Suppressor macrophage treated with lipopolysaccharide for 4 hours (primary cell): ENCODE measurements at regions not wholly inside any gene's neighbourhood (a gene's known extent, or its start where the extent isn't known, plus 50 kb on each side); places are given as distances from the start of the nearest gene placed in this dataset.

Experiments used
- DNase-seq: peaks from one replicate; pipeline ENCODE4 v3.0.0-alpha.2; 2020

- no peak for DNase-seq
Measured at GRCh38 chr14:101234244-101234937, 326.9 kb upstream of the DIO3 start.

DNA sequence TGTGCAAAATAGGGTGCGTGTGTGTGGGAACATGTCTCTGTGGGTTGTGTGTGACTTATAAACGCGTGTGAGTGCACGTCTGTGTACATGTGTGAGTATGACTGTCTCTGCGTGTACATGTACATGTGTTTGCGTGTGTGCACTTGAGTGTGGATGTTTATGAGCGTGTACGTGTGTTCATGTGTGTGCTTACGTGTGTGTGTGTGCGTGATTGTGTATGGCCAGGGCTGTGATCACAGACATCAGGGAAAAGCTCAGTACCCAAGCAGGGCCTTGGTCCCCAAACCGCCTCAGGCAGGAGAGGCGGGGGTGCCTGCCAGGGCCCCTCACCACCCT, 326.3 kb upstream of the DIO3 start:
- DNase-seq: no peak

DNA sequence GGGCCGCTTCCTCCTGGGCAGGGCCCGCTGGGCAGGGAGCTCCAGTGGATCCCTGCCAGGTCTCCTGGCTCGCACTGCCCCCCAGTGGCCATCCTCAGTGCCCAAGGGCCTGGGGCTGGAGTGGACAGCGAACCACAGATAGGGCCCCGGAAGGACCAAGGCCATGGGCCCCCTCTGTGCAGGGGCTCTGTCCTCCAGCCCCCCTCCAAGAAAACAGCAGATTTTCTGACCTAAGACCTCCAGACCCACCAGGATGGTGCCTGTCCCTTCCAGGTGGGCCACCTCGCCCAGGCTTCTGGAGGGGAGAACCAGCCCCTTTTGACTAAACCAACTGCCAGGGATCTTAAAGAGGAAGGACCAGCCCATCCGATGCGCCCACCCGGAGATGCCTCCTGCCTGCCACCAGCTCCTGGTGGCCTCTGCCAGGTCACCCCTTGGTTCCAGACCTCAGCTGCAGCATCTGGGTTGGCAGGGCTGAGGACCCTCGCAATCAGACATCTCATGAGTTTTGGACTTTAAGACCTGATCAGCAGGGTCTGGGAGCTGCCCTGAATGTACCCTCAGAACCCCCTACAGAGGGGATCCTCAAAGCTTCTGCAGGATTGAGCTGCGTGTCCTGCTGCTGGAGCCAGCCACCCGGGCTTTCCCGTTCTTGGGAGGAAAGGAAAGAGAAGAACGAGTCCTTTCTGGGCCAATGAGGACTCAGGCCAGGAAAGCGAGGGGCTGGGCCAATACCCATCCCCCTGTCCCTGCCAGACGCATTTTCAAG, 325.8 kb upstream of the DIO3 start:
- peak; percentile 71 for DNase-seq

DNA sequence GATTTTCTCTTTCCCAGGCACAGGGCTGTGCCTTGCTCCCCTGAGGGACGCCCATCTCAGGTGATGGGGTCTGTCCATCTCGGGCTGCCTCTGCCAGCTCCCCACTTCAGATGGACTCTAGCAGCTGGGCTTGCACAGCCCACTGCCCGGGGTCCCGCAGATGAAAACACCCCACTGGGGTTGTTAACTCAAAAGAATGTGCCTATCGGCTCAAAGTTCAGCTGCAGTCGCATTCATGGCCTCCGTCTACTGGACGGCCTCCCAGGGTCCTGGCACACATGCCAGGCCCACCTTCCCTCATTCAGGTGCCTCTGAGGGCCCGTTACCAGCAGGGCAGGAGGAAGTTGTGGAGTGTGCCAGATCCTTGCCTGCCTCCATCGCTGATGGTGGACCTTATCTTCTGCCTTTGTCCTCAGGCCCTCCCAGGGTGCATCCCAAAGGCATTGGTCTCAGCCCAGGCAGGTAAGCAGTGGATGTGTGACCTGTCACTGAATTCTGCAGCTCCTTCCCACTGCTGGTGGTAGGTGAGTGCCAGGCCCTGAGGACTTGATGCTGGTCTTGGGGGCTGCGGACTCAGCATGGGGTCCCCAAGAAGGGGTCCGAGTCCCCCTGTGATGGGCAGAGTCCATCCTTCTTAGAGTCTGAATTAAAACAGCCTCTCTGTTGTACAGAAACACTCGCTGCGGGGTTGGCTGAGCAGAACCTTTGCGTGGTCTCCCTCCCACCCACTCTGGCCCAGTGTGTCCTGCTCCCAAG, 324.6 kb upstream of the DIO3 start:
- DNase-seq: no peak

DNA sequence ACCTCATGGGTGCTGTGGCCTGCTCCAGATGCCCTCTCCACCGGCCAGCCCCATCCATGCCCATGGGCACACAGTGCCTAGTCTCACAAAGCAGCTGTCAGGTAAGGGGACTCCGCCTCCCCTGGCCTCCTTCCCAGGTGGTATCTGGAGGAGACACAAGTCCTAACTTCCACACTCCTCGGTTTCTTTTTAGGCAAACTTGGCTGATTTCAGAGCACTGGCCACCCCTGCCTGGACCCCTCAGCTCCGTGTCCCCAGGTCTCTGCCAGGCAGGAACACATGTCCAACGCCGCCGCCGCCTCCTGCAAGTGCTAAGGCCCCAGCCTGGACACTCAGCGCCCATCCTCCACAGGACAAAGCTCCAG, 324.1 kb upstream of the DIO3 start:
- DNase-seq: no peak

GRCh38 chr14:101239065-101239464, 322.2 kb upstream of the DIO3 start:
- DNase-seq: no peak

DNA sequence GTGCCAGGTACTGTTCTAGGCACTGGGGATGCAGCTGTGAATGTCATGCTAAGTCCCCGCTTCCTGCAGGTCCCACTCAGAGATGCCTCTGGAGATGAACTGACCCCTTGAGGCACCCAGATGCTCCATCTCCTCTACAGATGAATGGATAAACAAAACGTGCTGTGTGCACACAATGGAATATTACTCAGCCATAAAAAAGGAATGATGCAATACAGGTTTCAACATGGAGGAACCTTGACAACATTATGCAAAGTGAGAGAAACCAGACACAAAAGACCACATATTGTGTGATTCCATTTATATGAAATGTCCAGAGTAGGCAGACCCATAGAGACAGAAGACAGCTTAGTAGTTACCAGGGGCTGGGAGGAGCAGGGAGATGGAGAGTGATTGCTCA, 320.1 kb upstream of the DIO3 start:
- no peak for DNase-seq

DNA sequence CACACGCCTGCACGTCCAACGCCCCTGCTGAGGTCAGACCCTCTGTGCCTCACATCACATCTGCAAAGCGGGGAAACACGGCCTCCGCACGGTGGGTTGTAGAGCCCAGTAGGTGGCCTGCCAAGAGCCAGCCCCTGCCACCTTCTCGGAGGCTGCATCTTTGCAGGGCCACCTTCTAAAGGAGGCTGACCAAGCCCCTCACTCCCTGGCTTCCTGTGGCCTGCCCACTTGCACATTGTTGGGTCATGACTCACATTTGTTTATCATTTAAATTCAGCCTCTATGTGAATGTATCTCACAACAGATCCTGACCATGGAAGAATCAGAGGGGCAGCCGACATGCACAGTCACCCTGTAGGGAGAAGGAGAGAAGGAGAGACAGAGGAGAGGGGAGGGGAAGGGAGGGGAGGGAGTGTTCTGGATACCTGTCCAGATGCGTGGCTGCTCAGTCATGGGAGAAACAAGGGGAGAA, 319.5 kb upstream of the DIO3 start:
- no peak for DNase-seq

DNA sequence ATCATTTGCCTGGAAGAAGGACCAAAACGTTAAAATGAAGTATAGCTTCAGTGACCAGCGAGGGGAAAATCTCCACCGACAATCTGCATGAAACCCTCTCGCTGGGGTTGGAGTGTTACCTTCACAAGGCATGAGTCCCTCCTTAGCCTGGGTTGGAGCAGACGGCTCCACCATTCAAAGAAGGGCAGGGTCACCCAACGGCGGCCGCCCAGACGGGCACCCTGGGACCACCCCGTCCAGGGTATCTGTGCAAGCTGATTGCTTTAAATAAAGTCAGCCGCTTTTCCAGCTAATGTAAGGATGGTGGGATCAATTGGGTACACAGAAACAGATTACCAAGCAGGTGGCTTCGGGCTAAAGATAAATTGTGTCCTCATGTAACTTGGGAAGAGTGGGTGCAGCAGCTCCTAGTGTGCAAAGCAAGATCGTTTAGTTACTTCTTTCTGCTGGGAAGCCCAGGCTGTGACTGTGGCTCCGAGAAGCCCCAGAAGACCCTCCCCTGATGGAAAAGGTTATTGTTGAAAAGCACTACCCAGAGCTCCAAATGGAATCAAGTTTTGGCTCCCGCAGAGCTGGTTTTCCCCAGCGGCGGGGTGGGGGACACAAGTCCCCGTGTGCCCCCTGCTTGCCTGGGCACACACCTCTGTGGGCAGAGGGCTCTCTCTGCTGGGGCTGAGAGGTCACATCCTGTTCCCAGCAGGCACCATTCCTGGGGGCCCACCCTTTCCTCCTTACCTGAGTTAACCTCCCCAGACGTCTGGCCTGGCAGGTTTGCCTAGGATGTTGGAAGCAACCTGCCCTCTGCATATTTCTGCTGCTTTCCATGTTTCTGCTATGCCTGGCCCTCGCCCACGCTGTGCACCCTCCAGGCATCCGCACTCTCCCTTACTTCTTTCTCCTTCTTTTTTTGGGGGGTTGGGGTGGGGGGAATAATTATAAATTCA, 318.6 kb upstream of the DIO3 start:
- no peak for DNase-seq

- no peak for DNase-seq
Measured at GRCh38 chr14:101243587-101244338, 317.5 kb upstream of the DIO3 start.

- no peak for DNase-seq
Measured at GRCh38 chr14:101246894-101247841, 314.1 kb upstream of the DIO3 start.

- no peak for DNase-seq
Measured at GRCh38 chr14:101247842-101248725, 313.2 kb upstream of the DIO3 start.

- DNase-seq: no peak
Measured at GRCh38 chr14:101248840-101249675, 312.2 kb upstream of the DIO3 start.

DNA sequence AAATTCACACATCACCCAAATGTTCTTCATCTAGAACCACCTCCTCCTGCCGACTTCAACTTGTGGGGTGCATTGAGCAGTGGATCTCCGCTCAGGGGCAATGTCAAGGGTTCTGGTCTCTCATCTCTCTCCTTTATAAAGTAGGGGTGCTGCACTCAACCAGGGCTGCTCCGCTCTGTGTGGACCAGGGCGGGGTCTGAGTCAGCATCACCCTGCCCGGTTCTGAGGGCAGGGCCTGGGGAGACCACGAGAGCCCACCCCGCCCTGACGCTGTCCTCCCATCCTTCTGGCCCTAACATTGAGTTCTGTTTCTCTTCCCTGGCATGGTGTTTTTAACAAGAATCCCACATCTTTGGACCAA, 311.6 kb upstream of the DIO3 start:
- DNase-seq: no peak

GRCh38 chr14:101250336-101250947, 310.9 kb upstream of the DIO3 start:
- DNase-seq: no peak

DNA sequence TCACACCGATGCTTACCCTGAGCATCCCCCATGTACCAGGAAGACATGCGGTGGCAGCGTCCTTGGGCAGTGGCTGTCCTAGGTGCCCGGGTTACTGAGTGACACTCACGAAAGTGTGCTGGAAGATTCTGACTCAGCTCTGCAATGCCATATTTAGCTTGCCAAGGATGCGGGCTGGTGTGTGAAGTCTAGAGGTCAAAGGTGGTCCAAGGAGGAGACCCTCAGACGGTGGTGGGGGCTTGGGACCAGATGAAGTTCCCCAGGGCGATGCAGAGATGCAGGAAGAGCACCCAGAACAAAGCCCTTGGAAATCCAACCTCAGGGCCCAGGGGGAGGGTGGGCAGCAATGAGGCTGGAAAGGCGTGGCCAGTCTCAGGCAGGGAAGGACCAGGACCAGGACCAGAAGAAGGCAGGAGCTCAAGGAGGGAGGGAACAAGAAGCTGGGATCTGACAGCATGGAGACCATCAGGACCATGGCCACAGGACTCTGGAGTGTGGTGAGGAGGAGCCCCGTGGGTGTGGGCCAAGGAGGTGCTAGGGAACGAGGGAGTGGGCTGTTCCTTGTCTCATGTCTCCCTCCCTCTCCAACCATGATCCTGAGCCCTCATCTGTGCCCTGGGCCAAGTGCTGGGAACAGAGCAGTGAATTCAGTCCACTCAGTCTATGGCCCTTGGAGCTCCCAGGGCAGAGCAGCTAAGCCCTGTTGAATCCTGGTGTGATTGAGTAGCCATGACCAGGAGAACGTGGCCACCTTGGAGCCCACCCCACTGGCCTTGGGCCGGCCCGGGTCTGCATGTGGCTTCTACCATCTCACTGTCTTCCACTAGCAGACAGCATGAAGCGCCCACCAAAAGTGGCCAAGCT, 310.1 kb upstream of the DIO3 start:
- no peak for DNase-seq

GRCh38 chr14:101251812-101252442, 309.4 kb upstream of the DIO3 start:
- DNase-seq: no peak
